ENCODE measurements at regions not wholly inside any gene's neighbourhood (a gene's known extent, or its start where the extent isn't known, plus 50 kb on each side); places are given as distances from the start of the nearest gene placed in this dataset.
A peak's percentile ranks its signal among the peaks of the same experiment; 100 is the strongest.
"Not testable (repeated sequence)": the region's sequence is repeated elsewhere in the genome, so short reads cannot be mapped to it uniquely, and the experiment has no call there.

- TF ChIP-seq CTCF (IDR thresholded peaks at IDR 0.05; ENCODE audit: borderline replicate concordance, insufficient read depth, low read depth, low read length) = peak; percentile 58; the same call in 1 of the 2 replicates
- no peak overlapping the region for H3K4me3 ChIP-seq (ENCODE audit: low read depth, low read length)
Measured at GRCh38 chr14:101665478-101666078, 95.9 kb upstream of the PPP2R5C start.

DNA sequence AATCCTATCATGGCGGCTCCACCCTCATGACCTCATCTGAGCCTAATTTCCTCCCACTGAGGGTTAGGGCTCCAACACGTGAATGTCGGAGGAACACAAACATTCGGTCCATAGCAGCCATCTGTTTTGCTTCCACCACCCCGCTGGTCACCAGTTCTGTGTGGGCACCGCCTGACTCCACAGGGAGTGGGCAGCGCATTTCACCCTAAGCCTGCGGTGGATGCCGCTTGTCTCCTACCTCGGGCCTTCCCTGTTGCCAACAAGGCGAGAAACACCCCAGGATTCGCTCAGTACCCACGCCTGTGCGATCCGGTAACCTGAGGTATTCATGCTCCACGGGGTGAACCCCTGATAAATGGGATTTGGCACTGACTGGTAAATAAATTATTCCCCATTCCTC lies 95.2 kb upstream of the PPP2R5C start:
- no peak for TF ChIP-seq CTCF (IDR thresholded peaks at IDR 0.05; ENCODE audit: borderline replicate concordance, insufficient read depth, low read depth, low read length)
- H3K4me3 ChIP-seq (ENCODE audit: low read depth, low read length) = no peak overlapping the region

GRCh38 chr14:101669629-101670028 lies 91.9 kb upstream of the PPP2R5C start:
- no peak overlapping the region for H3K4me3 ChIP-seq (ENCODE audit: low read depth, low read length)
- TF ChIP-seq CTCF (IDR thresholded peaks at IDR 0.05; ENCODE audit: borderline replicate concordance, insufficient read depth, low read depth, low read length) = no peak

DNA sequence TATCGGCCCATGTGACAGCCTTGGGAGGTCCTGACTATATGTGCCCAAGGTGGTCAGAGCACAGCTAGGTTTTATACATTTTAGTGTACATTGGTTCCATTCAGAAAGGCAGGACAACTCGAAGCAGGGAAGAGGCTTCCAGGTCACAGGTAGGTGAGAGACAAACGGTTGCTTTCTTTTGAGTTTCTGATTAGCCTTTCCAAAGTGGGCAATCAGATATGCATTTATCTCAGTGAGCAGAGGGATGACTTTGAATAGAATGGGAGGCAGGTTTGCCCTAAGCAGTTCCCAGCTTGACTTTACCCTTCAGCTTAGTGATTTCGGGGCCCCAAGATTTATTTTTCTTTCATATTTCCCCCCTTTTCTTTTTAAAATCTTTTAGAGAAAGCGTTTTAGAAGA lies 87.6 kb upstream of the PPP2R5C start:
- no peak overlapping the region for H3K4me3 ChIP-seq (ENCODE audit: low read depth, low read length)
- no peak for TF ChIP-seq CTCF (IDR thresholded peaks at IDR 0.05; ENCODE audit: borderline replicate concordance, insufficient read depth, low read depth, low read length)

DNA sequence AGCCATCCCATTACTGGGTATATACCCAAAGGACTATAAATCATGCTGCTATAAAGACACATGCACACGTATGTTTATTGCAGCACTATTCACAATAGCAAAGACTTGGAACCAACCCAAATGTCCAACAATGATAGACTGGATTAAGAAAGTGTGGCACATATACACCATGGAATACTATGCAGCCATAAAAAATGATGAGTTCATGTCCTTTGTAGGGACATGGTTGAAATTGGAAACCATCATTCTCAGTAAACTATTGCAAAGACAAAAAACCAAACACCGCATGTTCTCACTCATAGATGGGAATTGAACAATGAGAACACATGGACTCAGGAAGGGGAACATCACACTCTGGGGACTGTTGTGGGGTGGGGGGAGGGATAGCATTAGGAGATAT lies 85.7 kb upstream of the PPP2R5C start:
- H3K4me3 ChIP-seq (ENCODE audit: low read depth, low read length) = not testable (repeated sequence)

DNA sequence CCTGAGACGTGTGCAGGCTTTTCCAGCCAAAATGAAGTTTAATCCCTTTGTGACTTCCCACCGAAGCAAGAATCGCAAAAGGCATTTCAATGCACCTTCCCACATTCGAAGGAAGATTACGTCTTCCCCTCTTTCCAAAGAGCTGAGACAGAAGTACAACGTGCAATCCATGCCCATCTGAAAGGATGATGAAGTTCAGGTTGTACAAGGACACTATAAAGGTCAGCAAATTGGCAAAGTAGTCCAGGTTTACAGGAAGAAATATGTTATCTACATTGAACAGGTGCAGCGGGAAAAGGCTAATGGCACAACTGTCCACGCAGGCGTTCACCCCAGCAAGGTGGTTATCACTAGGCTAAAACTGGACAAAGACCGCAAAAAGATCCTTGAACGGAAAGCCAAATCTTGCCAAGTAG lies 83.6 kb upstream of the PPP2R5C start:
- H3K4me3 ChIP-seq (ENCODE audit: low read depth, low read length) = not testable (repeated sequence)

GRCh38 chr14:101681795-101682194 lies 79.7 kb upstream of the PPP2R5C start:
- TF ChIP-seq CTCF (IDR thresholded peaks at IDR 0.05; ENCODE audit: borderline replicate concordance, insufficient read depth, low read depth, low read length) = no peak
- no peak overlapping the region for H3K4me3 ChIP-seq (ENCODE audit: low read depth, low read length)

DNA sequence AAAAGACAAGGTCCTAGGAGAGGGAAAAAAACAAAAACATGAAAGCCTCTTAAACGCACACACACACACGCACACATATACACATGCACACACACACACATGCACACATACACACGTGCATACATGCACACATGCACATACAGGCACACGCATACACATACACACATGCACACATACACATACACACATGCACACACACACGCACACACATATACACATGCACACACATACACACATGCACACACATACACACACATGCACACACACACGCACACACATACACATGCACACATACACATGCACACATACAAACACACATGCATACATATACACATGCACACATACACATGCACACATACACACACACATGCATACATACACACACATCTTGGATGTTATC lies 78.1 kb upstream of the PPP2R5C start:
- no peak for TF ChIP-seq CTCF (IDR thresholded peaks at IDR 0.05; ENCODE audit: borderline replicate concordance, insufficient read depth, low read depth, low read length)
- H3K4me3 ChIP-seq (ENCODE audit: low read depth, low read length) = no peak overlapping the region

Data from GM12875 (cell line).